T-helper 9 cell (primary cell): ENCODE measurements at regions not wholly inside any gene's neighbourhood (a gene's known extent, or its start where the extent isn't known, plus 50 kb on each side); places are given as distances from the start of the nearest gene placed in this dataset.

Experiments used
- DNase-seq: peaks from one replicate; pipeline ENCODE4 v3.0.0-alpha.2; 2020

GRCh38 chr1:228850141-228851100, 115.1 kb downstream of the RHOU start:
- DNase-seq: no peak

GRCh38 chr1:228851193-228851592, 115.9 kb downstream of the RHOU start:
- no peak for DNase-seq

GRCh38 chr1:228851618-228852017, 116.3 kb downstream of the RHOU start:
- no peak for DNase-seq

- no peak for DNase-seq
Measured at GRCh38 chr1:228852024-228852423, 116.7 kb downstream of the RHOU start.

GRCh38 chr1:228852511-228853088, 117.3 kb downstream of the RHOU start:
- DNase-seq: no peak

GRCh38 chr1:228853191-228853590, 117.9 kb downstream of the RHOU start:
- DNase-seq: no peak

- DNase-seq: no peak
Measured at GRCh38 chr1:228853637-228854036, 118.4 kb downstream of the RHOU start.

GRCh38 chr1:228854907-228855306, 119.6 kb downstream of the RHOU start:
- no peak for DNase-seq

- DNase-seq: no peak
Measured at GRCh38 chr1:228857611-228858010, 122.3 kb downstream of the RHOU start.

GRCh38 chr1:228860911-228861831, 125.9 kb downstream of the RHOU start:
- DNase-seq: no peak

- no peak for DNase-seq
Measured at GRCh38 chr1:228861832-228862180, 126.5 kb downstream of the RHOU start.

GRCh38 chr1:228862542-228863505, 127.5 kb downstream of the RHOU start:
- DNase-seq: no peak

- no peak for DNase-seq
Measured at GRCh38 chr1:228863776-228864175, 128.5 kb downstream of the RHOU start.

- DNase-seq: no peak
Measured at GRCh38 chr1:228865627-228866330, 130.5 kb downstream of the RHOU start.

GRCh38 chr1:228866468-228866867, 131.2 kb downstream of the RHOU start:
- no peak for DNase-seq

- DNase-seq: no peak
Measured at GRCh38 chr1:228867108-228867950, 132.1 kb downstream of the RHOU start.

- no peak for DNase-seq
Measured at GRCh38 chr1:228867951-228868730, 132.9 kb downstream of the RHOU start.

GRCh38 chr1:228868731-228869024, 133.4 kb downstream of the RHOU start:
- no peak for DNase-seq

GRCh38 chr1:228869312-228869824, 134.1 kb downstream of the RHOU start:
- DNase-seq: no peak
